ENCODE measurements at regions not wholly inside any gene's neighbourhood (a gene's known extent, or its start where the extent isn't known, plus 50 kb on each side); places are given as distances from the start of the nearest gene placed in this dataset.

DNA sequence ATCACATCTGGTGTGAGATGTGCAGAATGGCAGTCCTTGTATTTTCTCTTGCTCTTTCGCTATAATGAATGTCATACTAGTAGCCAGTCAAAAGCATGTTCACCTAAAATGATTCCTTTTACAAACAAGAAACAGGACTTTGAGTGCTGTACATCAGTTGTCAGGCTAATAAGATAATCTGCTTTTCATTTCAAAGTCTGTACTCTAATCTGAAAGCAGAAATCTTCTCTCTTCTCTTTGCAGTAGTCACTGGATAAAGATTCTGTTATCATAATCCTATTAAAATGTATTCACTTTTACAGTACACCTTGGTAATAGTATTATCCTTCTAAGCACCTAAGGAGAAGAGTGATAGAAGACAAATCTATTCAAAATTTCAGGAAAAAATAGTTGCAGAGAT is 300.1 kb downstream of the MFSD1 start:
- Histone ChIP-seq H3K27ac (no peak overlapping the region), H3K27me3 (no peaks in the 10 kb centered on the region), H3K4me1 (no peaks in the 10 kb centered on the region), H3K4me3 (no peak overlapping the region), H3K36me3 (no peaks in the 10 kb centered on the region), H3K9me3 (no peaks in the 10 kb centered on the region)
- TF ChIP-seq, protein P1, sequence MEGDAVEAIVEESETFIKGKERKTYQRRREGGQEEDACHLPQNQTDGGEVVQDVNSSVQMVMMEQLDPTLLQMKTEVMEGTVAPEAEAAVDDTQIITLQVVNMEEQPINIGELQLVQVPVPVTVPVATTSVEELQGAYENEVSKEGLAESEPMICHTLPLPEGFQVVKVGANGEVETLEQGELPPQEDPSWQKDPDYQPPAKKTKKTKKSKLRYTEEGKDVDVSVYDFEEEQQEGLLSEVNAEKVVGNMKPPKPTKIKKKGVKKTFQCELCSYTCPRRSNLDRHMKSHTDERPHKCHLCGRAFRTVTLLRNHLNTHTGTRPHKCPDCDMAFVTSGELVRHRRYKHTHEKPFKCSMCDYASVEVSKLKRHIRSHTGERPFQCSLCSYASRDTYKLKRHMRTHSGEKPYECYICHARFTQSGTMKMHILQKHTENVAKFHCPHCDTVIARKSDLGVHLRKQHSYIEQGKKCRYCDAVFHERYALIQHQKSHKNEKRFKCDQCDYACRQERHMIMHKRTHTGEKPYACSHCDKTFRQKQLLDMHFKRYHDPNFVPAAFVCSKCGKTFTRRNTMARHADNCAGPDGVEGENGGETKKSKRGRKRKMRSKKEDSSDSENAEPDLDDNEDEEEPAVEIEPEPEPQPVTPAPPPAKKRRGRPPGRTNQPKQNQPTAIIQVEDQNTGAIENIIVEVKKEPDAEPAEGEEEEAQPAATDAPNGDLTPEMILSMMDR (IDR thresholded peaks at IDR 0.05): no peak
- TF ChIP-seq EP300 (IDR thresholded peaks at IDR 0.05; ENCODE audit: low read depth) (no peak), POLR2AphosphoS5 (IDR thresholded peaks at IDR 0.05) (no peak), POLR2A (IDR thresholded peaks at IDR 0.05) (no peak)
- intact Hi-C loops (cut with DNase I; ENCODE audit: low total_unique reads) (no loop called here), in situ Hi-C loops (cut with MboI; ENCODE audit: low pct_ligation_motif_present in 1 of 4, low pct_unique_long_range_greater_than_20kb in 1 of 4, low sequenced_read_pairs in 3 of 4) (no loop called here)
- 67 to 100% methylated on average over 1 of the region's 1 CpG for WGBS, 2 donors (ENCODE audit: low coverage in 1 of 2)
- DNase-seq: no peak

DNA sequence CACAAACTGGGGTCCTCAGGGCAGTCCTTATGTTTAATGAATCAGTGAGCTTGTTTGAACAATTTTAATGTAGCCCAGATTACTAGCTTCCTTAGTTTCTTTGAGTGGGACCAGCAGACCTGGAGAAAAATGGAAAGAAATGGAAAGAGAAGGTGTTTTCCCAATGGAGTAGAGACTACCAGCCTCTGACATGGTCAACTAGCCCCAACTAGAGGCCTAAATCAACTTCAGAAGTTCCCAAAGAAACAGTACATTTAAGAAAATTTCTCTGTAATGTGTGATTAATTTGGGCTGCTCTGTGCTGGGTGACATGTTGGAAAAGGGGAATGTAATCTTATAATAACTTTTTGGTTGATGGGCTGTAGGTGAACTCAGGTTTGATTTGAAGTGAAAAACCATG is 310.9 kb downstream of the MFSD1 start:
- Histone ChIP-seq H3K9me3 (no peaks in the 10 kb centered on the region), H3K27me3 (no peaks in the 10 kb centered on the region), H3K36me3 (no peaks in the 10 kb centered on the region), H3K27ac (no peak overlapping the region), H3K4me1 (no peaks in the 10 kb centered on the region), H3K4me3 (no peak overlapping the region)
- intact Hi-C loops (cut with DNase I; ENCODE audit: low total_unique reads): no loop called here
- in situ Hi-C loops (cut with MboI; ENCODE audit: low pct_ligation_motif_present in 1 of 4, low pct_unique_long_range_greater_than_20kb in 1 of 4, low sequenced_read_pairs in 3 of 4): no loop called here
- TF ChIP-seq, protein P1 (IDR thresholded peaks at IDR 0.05): no peak
- no peak for TF ChIP-seq POLR2A (IDR thresholded peaks at IDR 0.05)
- TF ChIP-seq EP300 (IDR thresholded peaks at IDR 0.05; ENCODE audit: low read depth): no peak
- no peak for TF ChIP-seq POLR2AphosphoS5 (IDR thresholded peaks at IDR 0.05)
- DNase-seq: no peak

DNA sequence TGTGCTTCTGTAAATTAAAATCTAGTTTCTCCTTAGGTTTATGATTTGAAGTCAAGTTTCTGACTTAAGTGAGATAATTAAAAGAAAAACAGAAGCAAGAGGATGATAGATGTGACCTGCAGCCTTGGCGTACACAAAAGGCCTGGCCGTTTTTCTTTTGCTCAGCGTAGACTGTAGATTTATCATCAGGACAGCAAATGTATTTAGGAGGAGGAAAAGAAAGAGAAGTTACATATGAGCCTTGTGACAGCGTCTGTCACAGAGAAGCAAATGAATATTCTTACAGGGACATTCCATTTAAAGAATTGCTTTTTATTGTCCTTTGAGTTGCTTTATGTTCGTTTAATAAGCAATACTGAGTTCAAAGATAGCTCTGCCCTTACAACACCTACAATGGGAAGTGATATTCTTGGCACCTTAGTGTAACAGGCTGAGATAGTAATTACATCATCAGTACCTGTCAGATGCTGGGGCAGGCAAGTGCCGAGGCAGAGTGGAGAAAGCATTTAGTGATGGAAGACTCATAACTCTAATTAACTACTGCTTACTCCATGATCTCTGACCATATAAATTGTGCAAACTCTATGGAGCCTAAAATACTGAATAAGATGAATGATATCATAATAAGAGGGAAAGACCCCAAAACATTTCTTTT is 311.5 kb downstream of the MFSD1 start:
- in situ Hi-C loops (cut with MboI; ENCODE audit: low pct_ligation_motif_present in 1 of 4, low pct_unique_long_range_greater_than_20kb in 1 of 4, low sequenced_read_pairs in 3 of 4): no loop called here
- intact Hi-C loops (cut with DNase I; ENCODE audit: low total_unique reads): no loop called here
- H3K4me3 ChIP-seq: no peak overlapping the region

DNA sequence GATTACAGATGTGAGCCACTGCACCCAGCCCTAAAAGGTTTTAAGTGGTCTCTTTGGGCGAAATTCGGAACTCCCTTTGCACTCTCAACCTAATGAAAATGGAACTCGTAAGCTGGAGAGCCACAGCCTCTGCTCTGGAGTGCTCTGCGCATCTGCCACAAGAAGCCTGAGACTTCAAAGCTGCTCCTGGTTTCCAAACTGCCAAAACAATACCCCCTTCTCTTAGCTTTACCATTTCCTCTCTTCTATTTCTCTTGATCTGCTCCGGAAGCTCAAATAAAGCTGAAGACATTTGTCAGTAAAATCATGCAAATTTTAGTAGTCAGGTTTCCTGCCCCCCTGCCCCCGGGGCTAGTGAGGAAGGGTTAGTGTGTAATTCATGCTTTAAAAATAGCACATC is 312.7 kb downstream of the MFSD1 start:
- Histone ChIP-seq H3K27ac (no peak overlapping the region), H3K4me1 (no peaks in the 10 kb centered on the region), H3K27me3 (no peaks in the 10 kb centered on the region), H3K9me3 (no peaks in the 10 kb centered on the region), H3K36me3 (no peaks in the 10 kb centered on the region), H3K4me3 (no peak overlapping the region)
- TF ChIP-seq POLR2A (IDR thresholded peaks at IDR 0.05) (no peak), POLR2AphosphoS5 (IDR thresholded peaks at IDR 0.05) (no peak), EP300 (IDR thresholded peaks at IDR 0.05; ENCODE audit: low read depth) (no peak)
- TF ChIP-seq, protein P1 (IDR thresholded peaks at IDR 0.05): no peak
- intact Hi-C loops (cut with DNase I; ENCODE audit: low total_unique reads) (no loop called here), in situ Hi-C loops (cut with MboI; ENCODE audit: low pct_ligation_motif_present in 1 of 4, low pct_unique_long_range_greater_than_20kb in 1 of 4, low sequenced_read_pairs in 3 of 4) (no loop called here)
- WGBS, 2 donors (ENCODE audit: low coverage in 1 of 2): 56% methylated on average over 6 of the region's 6 CpGs; no CpG with 5 or more reads in 1 of the 2 donors
- no peak for DNase-seq

More for the DNA sequence above, 311.5 kb downstream of the MFSD1 start:
- WGBS, 2 donors (ENCODE audit: low coverage in 1 of 2): 65 to 72% methylated on average over 5 to 6 of the region's 6 CpGs
- no peak for DNase-seq
- no peaks in the 10 kb centered on the region for H3K27me3 ChIP-seq
- no peaks in the 10 kb centered on the region for H3K4me1 ChIP-seq
- no peak overlapping the region for H3K27ac ChIP-seq
- no peaks in the 10 kb centered on the region for H3K9me3 ChIP-seq
- no peak for TF ChIP-seq POLR2AphosphoS5 (IDR thresholded peaks at IDR 0.05)
- TF ChIP-seq, protein P1 (IDR thresholded peaks at IDR 0.05): no peak
- no peak for TF ChIP-seq POLR2A (IDR thresholded peaks at IDR 0.05)
- no peaks in the 10 kb centered on the region for H3K36me3 ChIP-seq
